GM21515 (cell line): ENCODE measurements at regions not wholly inside any gene's neighbourhood (a gene's known extent, or its start where the extent isn't known, plus 50 kb on each side); places are given as distances from the start of the nearest gene placed in this dataset.

Experiments
- ATAC-seq: cut with Tn5 transposase; IDR thresholded peaks from one replicate; pipeline ENCODE4 v1.9.1; 2021; ENCODE audit not compliant: unreplicated experiment

GRCh38 chr12:97408363-97408762, 54.2 kb upstream of the RMST start:
- ATAC-seq: no peak

- no peak for ATAC-seq
Observed at GRCh38 chr12:97411341-97411740, 51.3 kb upstream of the RMST start.
